Caco-2 (cell line): ENCODE measurements at regions not wholly inside any gene's neighbourhood (a gene's known extent, or its start where the extent isn't known, plus 50 kb on each side); places are given as distances from the start of the nearest gene placed in this dataset.

Source experiments
- BruUV-seq: library from RNA; stranded (reverse); fragments of 400-500 nt; replicated peaks from 2 replicates; lab custom pipeline; 2021; lab: Mats Ljungman, UMichigan
- CTCF ChIA-PET: fragments of 300-600 bp; sonication (Branson Sonifier 250); formaldehyde crosslinking; loops from one replicate; lab custom pipeline; 2022; ENCODE audit warnings: antibody characterized with exemption; lab: Charles Lee
- POLR2A ChIA-PET: fragments of 300-600 bp; sonication (Branson Sonifier 250); formaldehyde crosslinking; loops from one replicate; lab custom pipeline; 2022; ENCODE audit warnings: antibody characterized with exemption; lab: Charles Lee
- DNase-seq, 2 experiments: peaks; one replicate each; pipeline versions ENCODE4 v3.0.0 to v3.0.0-alpha.2; 2020 to 2022
- H3K27me3 ChIP-seq: replicated peaks from 2 replicates; pipeline ENCODE4 v1.6.0; 2011; ENCODE audit warnings: low read length; ENCODE audit not compliant: control insufficient read depth, insufficient read depth
- H3K36me3 ChIP-seq: 2 replicates; pipeline ENCODE4 v1.5.1; 2011; ENCODE audit warnings: low read length; ENCODE audit not compliant: control insufficient read depth, insufficient read depth
- H3K4me1 ChIP-seq: fragments of 250-450 bp; sonication (Bioruptor Pico); 2 replicates; pipeline ENCODE4 v1.5.1; 2020; ENCODE audit warnings: mild to moderate bottlenecking
- H3K4me3 ChIP-seq: 2 replicates; pipeline ENCODE4 v1.5.1; 2011; ENCODE audit warnings: low read depth, mild to moderate bottlenecking, control low read depth, low read length
- H3K9me3 ChIP-seq: fragments of 250-450 bp; sonication (Bioruptor Pico); 2 replicates; pipeline ENCODE4 v1.5.1; 2020; ENCODE audit warnings: mild to moderate bottlenecking, moderate library complexity
- H3K27ac Mint-ChIP-seq: one replicate; pipeline ENCODE4 v1.8.0; 2022; ENCODE audit warnings: mixed read lengths; ENCODE audit not compliant: unreplicated experiment
- H3K27me3 Mint-ChIP-seq: one replicate; pipeline ENCODE4 v1.8.0; 2022; ENCODE audit warnings: mixed read lengths; ENCODE audit not compliant: insufficient read depth, unreplicated experiment
- H3K36me3 Mint-ChIP-seq: one replicate; pipeline ENCODE4 v1.8.0; 2022; ENCODE audit warnings: mild to moderate bottlenecking, mixed read lengths; ENCODE audit not compliant: insufficient read depth, unreplicated experiment
- H3K4me1 Mint-ChIP-seq: one replicate; pipeline ENCODE4 v1.8.0; 2022; ENCODE audit warnings: low read depth, mixed read lengths; ENCODE audit not compliant: unreplicated experiment
- H3K4me3 Mint-ChIP-seq: one replicate; pipeline ENCODE4 v1.8.0; 2022; ENCODE audit warnings: mild to moderate bottlenecking, moderate library complexity, mixed read lengths; ENCODE audit not compliant: unreplicated experiment
- H3K9me3 Mint-ChIP-seq: one replicate; pipeline ENCODE4 v1.8.0; 2022; ENCODE audit warnings: mixed read lengths; ENCODE audit not compliant: unreplicated experiment
- CTCF ChIP-seq, 2 experiments: fragments of 200-600 bp in 1 of 2; IDR thresholded peaks; 1 replicate in 1 of 2; 2 replicates in 1 of 2; pipeline versions ENCODE4 v1.5.1 to v1.8.0; 2011 to 2022; ENCODE audit warnings: antibody characterized with exemption in 1 of 2, control low read depth in 1 of 2, inconsistent platforms in 1 of 2, low read depth in 1 of 2, low read length in 1 of 2, mild to moderate bottlenecking in 1 of 2, moderate library complexity in 1 of 2; ENCODE audit not compliant: insufficient read depth in 1 of 2, severe bottlenecking in 1 of 2, unreplicated experiment in 1 of 2
- intact Hi-C: fragments of 100-400 bp; cut with micrococcal nuclease; formaldehyde crosslinking; loops from one replicate; pipeline ENCODE4 v1.10.0; 2022; ENCODE audit not compliant: unreplicated experiment

GRCh38 chr10:36475746-36476145, 649.7 kb upstream of the ANKRD30A start:
- no peaks in the 10 kb centered on the region for H3K9me3 ChIP-seq
- TF ChIP-seq CTCF (IDR thresholded peaks at IDR 0.05; ENCODE audit: insufficient read depth in 1 of 2, low read depth in 1 of 2, low read length in 1 of 2, severe bottlenecking in 1 of 2, unreplicated experiment in 1 of 2), result no peak
- DNase-seq, result no peak
- H3K4me3 ChIP-seq, result no peak overlapping the region
- intact Hi-C loops, result no loop called here
- no peaks in the 10 kb centered on the region for H3K27me3 Mint-ChIP-seq
- H3K36me3 ChIP-seq, result no peaks in the 10 kb centered on the region
- H3K4me3 Mint-ChIP-seq, result no peak overlapping the region
- CTCF ChIA-PET, result no interaction called here
- POLR2A ChIA-PET, result no interaction called here
- H3K27ac Mint-ChIP-seq, result no peak overlapping the region
- H3K27me3 ChIP-seq, result no peaks in the 10 kb centered on the region
- H3K4me1 Mint-ChIP-seq, result no peaks in the 10 kb centered on the region
- no TSS peak for BruUV-seq
- H3K9me3 Mint-ChIP-seq, result no peaks in the 10 kb centered on the region
- no peaks in the 10 kb centered on the region for H3K4me1 ChIP-seq
- H3K36me3 Mint-ChIP-seq, result no peaks in the 10 kb centered on the region

DNA sequence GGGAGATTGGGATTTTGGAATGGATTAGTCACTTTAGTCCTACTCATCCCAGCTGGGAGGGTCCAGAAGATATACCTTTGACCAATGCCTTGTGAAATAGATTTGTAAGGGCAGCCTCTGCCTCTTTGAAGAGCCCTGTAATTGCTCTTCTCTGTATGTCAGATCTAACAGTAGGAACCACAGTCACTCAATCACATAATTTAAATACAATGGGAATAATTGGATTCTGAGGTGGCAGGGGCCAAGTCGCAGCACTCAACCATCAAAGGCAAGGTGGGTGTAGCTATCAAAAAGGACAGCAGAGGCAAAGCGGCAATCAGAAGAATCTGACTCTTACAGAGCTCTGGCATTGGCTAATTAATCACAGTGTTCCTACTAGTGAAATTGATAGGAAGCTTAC, 650.9 kb upstream of the ANKRD30A start:
- no TSS peak for BruUV-seq
- no peak for DNase-seq
- intact Hi-C loops, result no loop called here
- Mint-ChIP-seq H3K9me3 (no peaks in the 10 kb centered on the region), H3K27me3 (no peaks in the 10 kb centered on the region), H3K27ac (no peak overlapping the region), H3K4me1 (no peaks in the 10 kb centered on the region), H3K36me3 (no peaks in the 10 kb centered on the region), H3K4me3 (no peak overlapping the region)
- H3K36me3 ChIP-seq, result no peaks in the 10 kb centered on the region
- no peak for TF ChIP-seq CTCF (IDR thresholded peaks at IDR 0.05; ENCODE audit: insufficient read depth in 1 of 2, low read depth in 1 of 2, low read length in 1 of 2, severe bottlenecking in 1 of 2, unreplicated experiment in 1 of 2)
- POLR2A ChIA-PET, result no interaction called here
- no peaks in the 10 kb centered on the region for H3K27me3 ChIP-seq
- CTCF ChIA-PET, result no interaction called here
- no peaks in the 10 kb centered on the region for H3K4me1 ChIP-seq
- H3K4me3 ChIP-seq, result no peak overlapping the region
- H3K9me3 ChIP-seq, result no peaks in the 10 kb centered on the region

DNA sequence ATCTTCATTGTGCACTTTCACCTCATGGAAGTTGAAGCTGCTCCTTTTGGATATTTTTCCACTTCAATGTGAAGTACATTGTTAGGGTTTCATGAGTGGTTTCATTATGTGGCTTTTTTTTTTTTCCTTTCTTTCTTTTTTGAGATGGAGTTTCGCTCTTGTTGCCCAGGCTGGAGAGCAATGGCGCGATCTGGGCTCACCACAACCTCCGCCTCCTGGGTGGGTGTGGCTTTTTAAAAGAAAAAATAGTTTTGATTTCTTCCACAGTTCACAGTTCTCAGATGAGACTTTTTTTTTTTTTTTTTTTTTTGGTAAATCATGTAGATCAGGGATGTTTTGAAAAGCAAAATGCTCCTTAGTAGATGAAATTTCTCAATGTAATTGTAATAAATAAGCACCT, 652.3 kb upstream of the ANKRD30A start:
- BruUV-seq, result no TSS peak
- no peaks in the 10 kb centered on the region for H3K9me3 ChIP-seq
- DNase-seq, result no peak
- POLR2A ChIA-PET, result no interaction called here
- Mint-ChIP-seq H3K4me3 (no peak overlapping the region), H3K4me1 (no peaks in the 10 kb centered on the region), H3K36me3 (no peaks in the 10 kb centered on the region), H3K27ac (no peak overlapping the region), H3K9me3 (no peaks in the 10 kb centered on the region), H3K27me3 (no peaks in the 10 kb centered on the region)
- CTCF ChIA-PET, result no interaction called here
- H3K36me3 ChIP-seq, result no peaks in the 10 kb centered on the region
- intact Hi-C loops, result no loop called here
- TF ChIP-seq CTCF (IDR thresholded peaks at IDR 0.05; ENCODE audit: insufficient read depth in 1 of 2, low read depth in 1 of 2, low read length in 1 of 2, severe bottlenecking in 1 of 2, unreplicated experiment in 1 of 2), result no peak
- H3K4me3 ChIP-seq, result no peak overlapping the region
- H3K4me1 ChIP-seq, result no peaks in the 10 kb centered on the region
- H3K27me3 ChIP-seq, result no peaks in the 10 kb centered on the region
